Colonic mucosa (tissue), 4 donors: ENCODE measurements at regions not wholly inside any gene's neighbourhood (a gene's known extent, or its start where the extent isn't known, plus 50 kb on each side); places are given as distances from the start of the nearest gene placed in this dataset.

Source experiments
- DNase-seq: peaks from one replicate; pipeline ENCODE4 v3.0.0-alpha.2; 2020
- H3K27ac ChIP-seq: fragments of 200-600 bp; one replicate; pipeline ENCODE4 v1.8.0; 2021
- H3K27me3 ChIP-seq: fragments of 200-600 bp; one replicate; pipeline ENCODE4 v1.8.0; 2021
- H3K36me3 ChIP-seq: fragments of 200-600 bp; one replicate; pipeline ENCODE4 v1.8.0; 2021
- H3K4me1 ChIP-seq: fragments of 200-600 bp; one replicate; pipeline ENCODE4 v1.8.0; 2021; ENCODE audit warnings: mild to moderate bottlenecking
- H3K4me3 ChIP-seq: fragments of 200-600 bp; one replicate; pipeline ENCODE4 v1.8.0; 2021
- H3K9ac ChIP-seq, 2 donors: one replicate each; pipeline ENCODE4 v1.7.0; 2013; ENCODE audit warnings: control low read depth in 2 of 2, low read depth in 2 of 2, low read length in 2 of 2
- H3K9me3 ChIP-seq: fragments of 200-600 bp; one replicate; pipeline ENCODE4 v1.8.0; 2021
- intact Hi-C: fragments of 100-400 bp; cut with DNase I; formaldehyde crosslinking; loops from one replicate; pipeline ENCODE4 v1.14.1; 2022
- TF ChIP-seq, protein P1 (sequence below): fragments of 200-600 bp; IDR thresholded peaks from one replicate; pipeline ENCODE4 v1.8.0; 2022; ENCODE audit warnings: antibody characterized with exemption, mild to moderate bottlenecking
- donor health status: healthy.
- donor health status: DM: no; HTN: no; CAD: no.
- donor health status: DM: no; HTN: no; CAD: no.

GRCh38 chr6:133004304-133004884 lies 190.0 kb downstream of the RPS12 start:
- intact Hi-C loops: no loop called here
- TF ChIP-seq, protein P1, sequence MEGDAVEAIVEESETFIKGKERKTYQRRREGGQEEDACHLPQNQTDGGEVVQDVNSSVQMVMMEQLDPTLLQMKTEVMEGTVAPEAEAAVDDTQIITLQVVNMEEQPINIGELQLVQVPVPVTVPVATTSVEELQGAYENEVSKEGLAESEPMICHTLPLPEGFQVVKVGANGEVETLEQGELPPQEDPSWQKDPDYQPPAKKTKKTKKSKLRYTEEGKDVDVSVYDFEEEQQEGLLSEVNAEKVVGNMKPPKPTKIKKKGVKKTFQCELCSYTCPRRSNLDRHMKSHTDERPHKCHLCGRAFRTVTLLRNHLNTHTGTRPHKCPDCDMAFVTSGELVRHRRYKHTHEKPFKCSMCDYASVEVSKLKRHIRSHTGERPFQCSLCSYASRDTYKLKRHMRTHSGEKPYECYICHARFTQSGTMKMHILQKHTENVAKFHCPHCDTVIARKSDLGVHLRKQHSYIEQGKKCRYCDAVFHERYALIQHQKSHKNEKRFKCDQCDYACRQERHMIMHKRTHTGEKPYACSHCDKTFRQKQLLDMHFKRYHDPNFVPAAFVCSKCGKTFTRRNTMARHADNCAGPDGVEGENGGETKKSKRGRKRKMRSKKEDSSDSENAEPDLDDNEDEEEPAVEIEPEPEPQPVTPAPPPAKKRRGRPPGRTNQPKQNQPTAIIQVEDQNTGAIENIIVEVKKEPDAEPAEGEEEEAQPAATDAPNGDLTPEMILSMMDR: no peak

DNA sequence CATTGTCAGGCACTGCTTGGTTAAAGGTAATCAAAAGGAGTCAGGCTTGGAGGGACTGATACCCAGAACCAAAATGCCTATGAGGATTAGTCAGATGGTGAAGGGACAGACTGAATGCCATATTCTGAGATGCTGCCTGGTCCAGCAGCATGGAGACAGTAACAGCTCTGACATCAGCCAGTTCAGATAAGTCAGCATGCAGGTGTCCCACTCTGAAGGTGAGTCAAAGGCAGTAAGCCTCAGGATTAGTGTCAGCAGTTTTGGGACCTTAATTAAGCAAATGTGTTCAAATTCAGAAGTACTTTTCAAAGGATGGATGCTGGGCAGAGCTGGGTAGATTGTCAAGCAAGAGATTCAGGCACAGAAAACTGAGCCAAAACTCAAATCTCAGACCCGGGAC lies 198.4 kb downstream of the RPS12 start:
- intact Hi-C loops: no loop called here

More at GRCh38 chr6:133004304-133004884, 190.0 kb downstream of the RPS12 start:
- H3K36me3 ChIP-seq: no peaks in the 10 kb centered on the region
- no peaks in the 10 kb centered on the region for H3K4me1 ChIP-seq
- DNase-seq: no peak
- no peak overlapping the region for H3K4me3 ChIP-seq
- H3K27ac ChIP-seq: no peak overlapping the region
- no peaks in the 10 kb centered on the region for H3K27me3 ChIP-seq
- no peaks in the 10 kb centered on the region for H3K9me3 ChIP-seq
- H3K9ac ChIP-seq: no peak overlapping the region

GRCh38 chr6:133016631-133017030 lies 202.3 kb downstream of the RPS12 start:
- no peak for DNase-seq
- Histone ChIP-seq H3K9ac (no peak overlapping the region), H3K4me3 (no peak overlapping the region), H3K9me3 (no peaks in the 10 kb centered on the region), H3K4me1 (no peaks in the 10 kb centered on the region), H3K36me3 (no peaks in the 10 kb centered on the region), H3K27me3 (no peaks in the 10 kb centered on the region), H3K27ac (no peak overlapping the region)
- intact Hi-C loops: no loop called here
- TF ChIP-seq, protein P1: no peak

More for the DNA sequence above, 198.4 kb downstream of the RPS12 start:
- H3K27ac ChIP-seq: no peak overlapping the region
- no peak overlapping the region for H3K9ac ChIP-seq
- no peaks in the 10 kb centered on the region for H3K36me3 ChIP-seq
- TF ChIP-seq, protein P1: no peak
- no peaks in the 10 kb centered on the region for H3K9me3 ChIP-seq
- no peaks in the 10 kb centered on the region for H3K27me3 ChIP-seq
- no peak for DNase-seq
- H3K4me1 ChIP-seq: no peaks in the 10 kb centered on the region
- H3K4me3 ChIP-seq: no peak overlapping the region

DNA sequence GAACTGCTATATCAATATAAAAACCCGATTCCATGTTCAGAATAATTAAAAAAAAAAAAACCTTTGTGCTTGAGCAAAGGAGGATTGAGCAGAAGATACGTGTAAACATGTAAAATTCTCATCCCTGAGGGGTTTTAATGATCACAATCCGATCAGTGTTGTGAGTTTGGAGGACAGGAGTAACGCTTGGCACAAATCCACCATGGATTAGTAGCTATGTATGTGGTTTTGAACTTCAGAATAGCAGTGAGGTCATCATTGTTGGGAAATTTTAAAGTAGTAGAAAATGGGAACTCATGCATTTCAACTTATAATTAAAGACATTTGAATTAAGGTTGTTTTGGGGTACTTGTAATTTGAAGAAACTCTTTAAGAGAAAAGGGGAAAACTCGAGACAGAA lies 203.2 kb downstream of the RPS12 start:
- intact Hi-C loops: no loop called here
- H3K9me3 ChIP-seq: no peaks in the 10 kb centered on the region
- TF ChIP-seq, protein P1: no peak
- no peak overlapping the region for H3K27ac ChIP-seq
- no peak overlapping the region for H3K9ac ChIP-seq
- H3K4me1 ChIP-seq: no peaks in the 10 kb centered on the region
- DNase-seq: no peak
- no peak overlapping the region for H3K4me3 ChIP-seq
- H3K36me3 ChIP-seq: no peaks in the 10 kb centered on the region
- H3K27me3 ChIP-seq: no peaks in the 10 kb centered on the region

DNA sequence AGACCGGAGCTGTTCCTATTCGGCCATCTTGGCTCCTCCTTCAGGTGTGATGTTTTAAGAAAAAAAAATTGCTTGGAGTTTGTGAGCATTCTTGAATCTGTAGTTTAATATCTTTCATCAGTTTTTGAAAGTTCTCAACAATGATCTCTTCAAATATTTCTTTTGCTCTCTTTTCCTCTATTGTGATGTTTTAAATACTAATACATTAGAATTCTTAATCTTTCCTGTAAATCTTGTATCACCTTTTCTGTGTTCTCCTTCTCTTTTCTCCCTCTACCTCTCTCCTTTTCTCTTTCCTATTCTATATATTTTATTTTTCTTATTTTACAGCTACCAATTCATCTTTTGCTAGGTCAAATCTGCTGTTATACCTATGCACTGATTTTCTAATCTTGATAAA lies 212.3 kb downstream of the RPS12 start:
- Histone ChIP-seq H3K27me3 (no peaks in the 10 kb centered on the region), H3K36me3 (no peaks in the 10 kb centered on the region), H3K4me1 (no peaks in the 10 kb centered on the region), H3K9ac (no peak overlapping the region), H3K27ac (no peak overlapping the region), H3K9me3 (no peaks in the 10 kb centered on the region), H3K4me3 (no peak overlapping the region)
- intact Hi-C loops: no loop called here
- DNase-seq: no peak
- TF ChIP-seq, protein P1: no peak
